ENCODE measurements at regions not wholly inside any gene's neighbourhood (a gene's known extent, or its start where the extent isn't known, plus 50 kb on each side); places are given as distances from the start of the nearest gene placed in this dataset.

DNA sequence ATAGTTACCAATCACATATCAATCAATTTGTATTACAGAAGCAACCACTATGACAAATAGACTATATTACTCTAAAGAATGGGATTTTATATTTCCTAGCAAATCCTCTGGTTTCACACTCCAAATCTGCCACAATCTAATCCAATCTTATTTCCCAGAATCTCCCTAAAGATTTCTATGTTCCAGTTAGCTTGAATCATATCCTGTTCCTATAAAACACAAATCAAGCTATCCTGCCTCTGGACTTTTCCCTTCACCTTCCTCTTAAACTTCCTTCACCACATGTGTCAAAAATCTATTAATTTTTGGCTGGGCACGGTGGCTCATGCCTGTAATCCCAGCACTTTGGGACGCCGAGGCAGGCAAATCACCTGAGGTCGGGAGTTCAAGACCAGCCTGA is 50.0 kb downstream of the PIK3C2A start:
- Mint-ChIP-seq H3K9me3 (no peaks in the 10 kb centered on the region), H3K4me3 (peak overlapping the region in 1 of 4 donors; percentile 32), H3K27ac (no peak overlapping the region), H3K4me1 (peaks cover 29 to 59% (median 47%) of the 10 kb centered on the region in 4 donors), H3K36me3 (peaks cover 20% of the 10 kb centered on the region), H3K27me3 (no peaks in the 10 kb centered on the region)
- Histone ChIP-seq H3K27ac (ENCODE audit: insufficient read depth, low read length, poor library complexity, severe bottlenecking) (no peak overlapping the region), H3K36me3 (ENCODE audit: control insufficient read depth, insufficient read depth, low read length) (peaks cover 11% of the 10 kb centered on the region), H3K27me3 (ENCODE audit: control insufficient read depth, insufficient read depth, low read length) (no peaks in the 10 kb centered on the region), H3K4me3 (ENCODE audit: low read depth, low read length) (no peak overlapping the region), H3K9me3 (ENCODE audit: control insufficient read depth in 2 of 2, low read length in 2 of 2) (no peaks in the 10 kb centered on the region), H3K4me1 (ENCODE audit: control insufficient read depth, insufficient read depth, low read length, poor library complexity, severe bottlenecking) (peaks cover 15% of the 10 kb centered on the region)
- ATAC-seq (ENCODE audit: low read depth in 2 of 2) (no peak), DNase-seq (no peak)

DNA sequence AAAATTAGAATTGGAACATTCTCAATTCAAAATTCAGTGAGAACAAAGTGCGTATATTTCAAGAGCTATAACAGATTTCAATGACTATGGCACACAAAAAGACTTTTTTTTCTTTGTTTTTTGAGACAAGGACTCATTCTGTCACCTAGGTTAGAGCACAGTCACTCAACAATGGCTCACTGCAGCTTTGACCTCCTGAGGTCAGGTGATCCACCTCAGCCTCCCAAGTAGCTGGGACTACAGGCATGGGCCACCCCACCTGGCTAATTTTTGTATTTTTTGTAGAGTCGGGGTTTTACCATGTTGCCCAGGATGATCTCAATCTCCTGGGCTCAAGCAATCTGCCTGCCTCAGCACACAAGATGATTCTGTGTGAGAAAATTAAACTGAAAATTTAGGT is 51.5 kb downstream of the PIK3C2A start:
- DNase-seq (no peak), ATAC-seq (ENCODE audit: low read depth in 2 of 2) (no peak)
- Histone ChIP-seq H3K4me3 (ENCODE audit: low read depth, low read length) (no peak overlapping the region), H3K27ac (ENCODE audit: insufficient read depth, low read length, poor library complexity, severe bottlenecking) (no peak overlapping the region), H3K27me3 (ENCODE audit: control insufficient read depth, insufficient read depth, low read length) (no peaks in the 10 kb centered on the region), H3K9me3 (ENCODE audit: control insufficient read depth in 2 of 2, low read length in 2 of 2) (no peaks in the 10 kb centered on the region), H3K36me3 (ENCODE audit: control insufficient read depth, insufficient read depth, low read length) (peaks cover 11% of the 10 kb centered on the region), H3K4me1 (ENCODE audit: control insufficient read depth, insufficient read depth, low read length, poor library complexity, severe bottlenecking) (peaks cover 2% of the 10 kb centered on the region)
- Mint-ChIP-seq H3K4me1 (peaks cover 20 to 44% (median 34%) of the 10 kb centered on the region in 4 donors), H3K27ac (no peak overlapping the region), H3K36me3 (peaks cover 20% of the 10 kb centered on the region), H3K9me3 (no peaks in the 10 kb centered on the region), H3K4me3 (no peak overlapping the region), H3K27me3 (no peaks in the 10 kb centered on the region)

DNA sequence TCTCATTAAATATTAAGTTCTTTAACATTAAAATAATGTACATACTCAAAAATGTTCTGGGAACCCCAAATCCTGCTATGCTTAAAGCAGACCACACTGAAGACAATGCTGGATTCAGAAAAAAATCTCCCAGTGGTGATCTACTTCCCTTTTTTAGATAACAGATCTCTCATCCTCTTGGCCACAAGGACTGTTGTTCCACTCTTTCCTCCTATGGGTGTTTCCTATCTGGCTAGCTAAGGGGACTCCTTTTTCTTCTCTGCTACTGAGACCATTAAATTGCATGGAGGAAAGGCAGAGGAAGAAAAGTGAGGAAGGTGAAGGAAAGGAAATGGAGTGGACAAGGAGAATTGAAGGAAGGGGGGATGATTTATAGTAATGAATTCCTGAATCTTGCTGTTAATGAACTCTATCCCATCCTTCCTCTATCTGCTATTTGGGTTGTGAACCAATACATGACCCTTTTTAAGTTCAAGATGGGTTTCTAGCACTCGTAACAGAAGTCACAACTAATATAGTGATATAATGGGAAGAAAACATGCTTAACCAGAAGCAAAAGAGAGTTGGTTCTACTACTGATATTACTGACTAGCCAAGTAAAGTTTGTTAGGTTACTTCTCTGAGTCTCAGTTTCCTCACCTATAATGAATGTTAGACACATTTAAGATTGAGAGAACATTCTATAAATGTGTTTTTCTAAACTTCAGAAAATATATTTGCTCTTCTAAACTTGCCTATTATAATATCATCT is 53.2 kb downstream of the PIK3C2A start:
- Mint-ChIP-seq H3K9me3 (no peaks in the 10 kb centered on the region), H3K4me1 (peaks cover 14 to 29% (median 23%) of the 10 kb centered on the region in 4 donors), H3K4me3 (no peak overlapping the region), H3K27me3 (no peaks in the 10 kb centered on the region), H3K36me3 (peaks cover 17% of the 10 kb centered on the region), H3K27ac (peak overlapping the region in 2 of 3 donors; percentile 21 to 53)
- Histone ChIP-seq H3K4me3 (ENCODE audit: low read depth, low read length) (no peak overlapping the region), H3K27ac (ENCODE audit: insufficient read depth, low read length, poor library complexity, severe bottlenecking) (no peak overlapping the region), H3K27me3 (ENCODE audit: control insufficient read depth, insufficient read depth, low read length) (no peaks in the 10 kb centered on the region), H3K9me3 (ENCODE audit: control insufficient read depth in 2 of 2, low read length in 2 of 2) (no peaks in the 10 kb centered on the region), H3K36me3 (ENCODE audit: control insufficient read depth, insufficient read depth, low read length) (peaks cover 11% of the 10 kb centered on the region), H3K4me1 (ENCODE audit: control insufficient read depth, insufficient read depth, low read length, poor library complexity, severe bottlenecking) (no peaks in the 10 kb centered on the region)
- DNase-seq (no peak), ATAC-seq (ENCODE audit: low read depth in 2 of 2) (no peak)

DNA sequence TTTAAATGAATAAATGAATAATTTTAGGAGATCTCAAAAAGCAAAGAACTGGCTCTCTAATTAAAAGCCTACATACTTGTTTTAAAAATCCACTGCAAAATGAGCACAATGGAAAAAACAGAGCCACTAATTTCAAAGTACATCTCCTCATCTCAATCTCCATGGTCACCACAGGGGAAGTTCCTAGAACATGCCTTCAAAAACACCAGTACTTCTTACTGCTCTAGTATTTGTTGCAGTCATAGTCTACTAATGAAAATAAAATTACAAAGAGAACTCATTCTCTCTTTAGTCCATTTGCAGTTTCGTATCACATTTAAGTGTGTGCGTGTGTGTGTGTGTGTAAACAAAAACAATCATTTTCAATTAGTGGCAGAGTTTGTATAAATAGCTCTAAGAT is 54.0 kb downstream of the PIK3C2A start:
- no peaks in the 10 kb centered on the region for H3K27me3 Mint-ChIP-seq
- Histone ChIP-seq H3K4me1 (ENCODE audit: control insufficient read depth, insufficient read depth, low read length, poor library complexity, severe bottlenecking) (no peaks in the 10 kb centered on the region), H3K9me3 (ENCODE audit: control insufficient read depth in 2 of 2, low read length in 2 of 2) (no peaks in the 10 kb centered on the region), H3K27me3 (ENCODE audit: control insufficient read depth, insufficient read depth, low read length) (no peaks in the 10 kb centered on the region), H3K27ac (ENCODE audit: insufficient read depth, low read length, poor library complexity, severe bottlenecking) (no peak overlapping the region), H3K36me3 (ENCODE audit: control insufficient read depth, insufficient read depth, low read length) (peaks cover 11% of the 10 kb centered on the region), H3K4me3 (ENCODE audit: low read depth, low read length) (no peak overlapping the region)
- H3K27ac Mint-ChIP-seq: peak overlapping the region in 1 of 3 donors; percentile 21
- H3K4me1 Mint-ChIP-seq: peaks cover 8 to 23% (median 19%) of the 10 kb centered on the region in 4 donors
- DNase-seq (peak in 1 of 3 donors; percentile 6), ATAC-seq (ENCODE audit: low read depth in 2 of 2) (no peak)
- H3K36me3 Mint-ChIP-seq: peaks cover 17% of the 10 kb centered on the region
- H3K4me3 Mint-ChIP-seq: no peak overlapping the region
- no peaks in the 10 kb centered on the region for H3K9me3 Mint-ChIP-seq

DNA sequence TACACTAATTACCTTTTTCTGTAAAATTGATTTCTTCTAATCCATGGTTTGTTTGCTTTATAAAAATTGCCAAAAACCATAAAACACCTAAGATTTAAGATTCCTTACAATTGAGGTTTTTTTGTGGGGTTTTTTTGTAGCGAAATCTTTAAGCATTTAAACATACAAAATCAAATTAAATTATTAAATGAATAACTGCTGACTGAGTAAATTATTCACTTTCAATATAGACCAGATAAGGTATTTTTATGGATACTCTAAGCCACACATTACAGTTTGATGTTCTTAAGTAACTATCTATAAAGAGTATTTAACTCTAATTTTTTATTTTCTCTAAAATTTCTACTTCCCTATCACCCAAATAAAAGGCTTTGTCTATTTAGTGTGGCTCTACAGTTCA is 55.5 kb downstream of the PIK3C2A start:
- Histone ChIP-seq H3K27ac (ENCODE audit: insufficient read depth, low read length, poor library complexity, severe bottlenecking) (no peak overlapping the region), H3K9me3 (ENCODE audit: control insufficient read depth in 2 of 2, low read length in 2 of 2) (no peaks in the 10 kb centered on the region), H3K4me3 (ENCODE audit: low read depth, low read length) (no peak overlapping the region), H3K4me1 (ENCODE audit: control insufficient read depth, insufficient read depth, low read length, poor library complexity, severe bottlenecking) (no peaks in the 10 kb centered on the region), H3K27me3 (ENCODE audit: control insufficient read depth, insufficient read depth, low read length) (no peaks in the 10 kb centered on the region), H3K36me3 (ENCODE audit: control insufficient read depth, insufficient read depth, low read length) (peaks cover 11% of the 10 kb centered on the region)
- H3K27ac Mint-ChIP-seq: no peak overlapping the region
- H3K27me3 Mint-ChIP-seq: no peaks in the 10 kb centered on the region
- peaks cover 18% of the 10 kb centered on the region for H3K36me3 Mint-ChIP-seq
- ATAC-seq (ENCODE audit: low read depth in 2 of 2): no peak
- no peaks in the 10 kb centered on the region for H3K9me3 Mint-ChIP-seq
- H3K4me1 Mint-ChIP-seq: peaks cover 11 to 18% (median 15%) of the 10 kb centered on the region in 4 donors
- DNase-seq: no peak
- no peak overlapping the region for H3K4me3 Mint-ChIP-seq

DNA sequence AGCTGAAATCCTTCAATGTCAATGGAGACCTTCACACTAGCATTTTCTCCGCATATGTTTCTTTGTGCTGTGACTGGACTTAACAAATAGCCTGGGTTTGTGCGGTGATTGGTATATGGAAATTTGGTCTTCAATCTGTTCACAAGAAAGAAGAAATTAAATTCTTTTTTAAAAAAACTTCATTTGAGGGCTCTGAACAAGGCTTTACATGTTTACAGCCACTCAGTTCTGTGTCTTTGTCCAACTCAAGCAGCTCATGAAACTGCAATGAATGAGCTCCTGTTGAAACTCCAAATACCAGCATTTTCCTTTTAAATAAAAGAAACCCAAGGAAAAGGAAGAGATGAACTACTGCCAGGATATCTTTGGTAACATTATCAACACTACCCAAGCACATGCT is 57.3 kb downstream of the PIK3C2A start:
- Mint-ChIP-seq H3K4me1 (peaks cover 6 to 16% (median 12%) of the 10 kb centered on the region in 4 donors), H3K27ac (no peak overlapping the region), H3K9me3 (no peaks in the 10 kb centered on the region), H3K27me3 (no peaks in the 10 kb centered on the region), H3K4me3 (no peak overlapping the region), H3K36me3 (peaks cover 22% of the 10 kb centered on the region)
- ATAC-seq (ENCODE audit: low read depth in 2 of 2): no peak
- Histone ChIP-seq H3K27ac (ENCODE audit: insufficient read depth, low read length, poor library complexity, severe bottlenecking) (no peak overlapping the region), H3K4me3 (ENCODE audit: low read depth, low read length) (no peak overlapping the region), H3K27me3 (ENCODE audit: control insufficient read depth, insufficient read depth, low read length) (no peaks in the 10 kb centered on the region), H3K4me1 (ENCODE audit: control insufficient read depth, insufficient read depth, low read length, poor library complexity, severe bottlenecking) (no peaks in the 10 kb centered on the region), H3K9me3 (ENCODE audit: control insufficient read depth in 2 of 2, low read length in 2 of 2) (no peaks in the 10 kb centered on the region), H3K36me3 (ENCODE audit: control insufficient read depth, insufficient read depth, low read length) (peaks cover 16% of the 10 kb centered on the region)
- DNase-seq: no peak

DNA sequence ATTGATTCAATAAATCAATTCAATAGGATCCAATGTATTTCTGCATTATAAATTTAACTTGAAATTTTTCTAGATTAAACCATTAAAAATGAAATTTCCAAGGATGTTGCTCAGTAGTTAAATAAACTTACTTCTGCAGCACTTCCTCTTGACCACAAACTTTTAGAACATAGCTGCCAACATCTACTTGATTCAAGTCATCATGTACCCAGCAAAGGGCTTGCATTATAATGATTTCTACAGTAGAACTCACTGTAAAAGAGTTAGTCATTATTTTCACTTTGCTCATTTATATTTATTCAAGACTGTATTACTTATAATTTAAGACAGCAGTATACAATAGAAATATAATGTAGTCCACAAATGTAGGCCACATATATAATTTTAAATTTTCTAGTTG is 59.2 kb downstream of the PIK3C2A start:
- Histone ChIP-seq H3K27ac (ENCODE audit: insufficient read depth, low read length, poor library complexity, severe bottlenecking) (no peak overlapping the region), H3K4me1 (ENCODE audit: control insufficient read depth, insufficient read depth, low read length, poor library complexity, severe bottlenecking) (no peaks in the 10 kb centered on the region), H3K27me3 (ENCODE audit: control insufficient read depth, insufficient read depth, low read length) (no peaks in the 10 kb centered on the region), H3K9me3 (ENCODE audit: control insufficient read depth in 2 of 2, low read length in 2 of 2) (no peaks in the 10 kb centered on the region), H3K4me3 (ENCODE audit: low read depth, low read length) (no peak overlapping the region), H3K36me3 (ENCODE audit: control insufficient read depth, insufficient read depth, low read length) (peaks cover 21% of the 10 kb centered on the region)
- Mint-ChIP-seq H3K9me3 (no peaks in the 10 kb centered on the region), H3K4me1 (peaks cover under 1 to 7% (median 6%) of the 10 kb centered on the region in 4 donors), H3K36me3 (peaks cover 27% of the 10 kb centered on the region), H3K27ac (no peak overlapping the region), H3K27me3 (no peaks in the 10 kb centered on the region), H3K4me3 (no peak overlapping the region)
- ATAC-seq (ENCODE audit: low read depth in 2 of 2) (no peak), DNase-seq (no peak)

DNA sequence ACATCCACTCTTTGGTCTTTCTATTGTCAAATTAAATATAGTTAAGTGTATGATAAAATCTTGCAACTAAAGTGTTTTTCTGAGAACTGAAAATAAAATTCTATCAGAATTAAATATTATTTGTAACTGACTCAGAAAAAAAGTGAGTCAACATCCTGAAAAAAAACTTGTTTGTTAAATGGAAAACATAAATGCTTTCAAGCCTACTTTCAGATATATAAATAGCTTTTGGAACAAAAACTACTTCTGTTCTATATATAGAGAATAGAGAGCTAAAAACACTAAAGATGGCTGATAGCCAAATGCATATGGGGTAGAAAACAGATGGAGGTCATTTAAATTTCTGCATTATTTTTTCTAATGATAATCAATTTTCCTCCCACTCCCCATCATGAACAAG is 61.8 kb downstream of the PIK3C2A start:
- no peak overlapping the region for H3K4me3 ChIP-seq (ENCODE audit: low read depth, low read length)
- Mint-ChIP-seq H3K27me3 (no peaks in the 10 kb centered on the region), H3K9me3 (no peaks in the 10 kb centered on the region), H3K36me3 (peaks cover 45% of the 10 kb centered on the region), H3K27ac (no peak overlapping the region), H3K4me1 (peaks cover 0 to 12% (median 3%) of the 10 kb centered on the region in 4 donors), H3K4me3 (no peak overlapping the region)
- H3K27ac ChIP-seq (ENCODE audit: insufficient read depth, low read length, poor library complexity, severe bottlenecking): no peak overlapping the region
- no peaks in the 10 kb centered on the region for H3K4me1 ChIP-seq (ENCODE audit: control insufficient read depth, insufficient read depth, low read length, poor library complexity, severe bottlenecking)
- no peak for DNase-seq
- H3K36me3 ChIP-seq (ENCODE audit: control insufficient read depth, insufficient read depth, low read length): peaks cover 27% of the 10 kb centered on the region
- ATAC-seq (ENCODE audit: low read depth in 2 of 2): no peak
- H3K27me3 ChIP-seq (ENCODE audit: control insufficient read depth, insufficient read depth, low read length): no peaks in the 10 kb centered on the region
- H3K9me3 ChIP-seq (ENCODE audit: control insufficient read depth in 2 of 2, low read length in 2 of 2): no peaks in the 10 kb centered on the region
